IMR-90 (cell line): ENCODE measurements at regions not wholly inside any gene's neighbourhood (a gene's known extent, or its start where the extent isn't known, plus 50 kb on each side); places are given as distances from the start of the nearest gene placed in this dataset.

Experiments
- ATAC-seq: fragments of 200-7000 bp; cut with Tn5 transposase; 2 replicates; pipeline ENCODE4 v1.9.1; 2020; ENCODE audit warnings: low read depth, mild to moderate bottlenecking, moderate library complexity
- BruUV-seq: library from RNA; stranded (reverse); fragments of 400-500 nt; replicated peaks from 2 replicates; lab custom pipeline; 2021; lab: Mats Ljungman, UMichigan
- CTCF ChIA-PET: fragments of 300-600 bp; formaldehyde crosslinking; extraction: SDS; loops from one replicate; lab custom pipeline; 2021; ENCODE audit warnings: antibody characterized with exemption; lab: Yijun Ruan, JAX
- POLR2A ChIA-PET: fragments of 300-600 bp; sonication (Branson Sonifier 250); formaldehyde crosslinking; loops from one replicate; lab custom pipeline; 2022; ENCODE audit warnings: antibody characterized with exemption; ENCODE audit not compliant: unreplicated experiment; lab: Charles Lee
- DNase-seq: peaks from one replicate; pipeline ENCODE4 v3.0.0; 2013
- H2AFZ ChIP-seq: replicated peaks from 2 replicates; pipeline ENCODE3; 2013; ENCODE audit warnings: low read length, mild to moderate bottlenecking; ENCODE audit not compliant: poor library complexity
- H2AK5ac ChIP-seq: 2 replicates; pipeline ENCODE4 v1.6.1; 2013; ENCODE audit warnings: low read depth, low read length, inconsistent platforms
- H2AK9ac ChIP-seq: replicated peaks from 2 replicates; pipeline ENCODE3; 2013; ENCODE audit warnings: mild to moderate bottlenecking, low read depth, low read length, moderate library complexity; ENCODE audit not compliant: poor library complexity
- H2BK120ac ChIP-seq: 2 replicates; pipeline ENCODE4 v1.6.1; 2013; ENCODE audit warnings: low read depth, low read length, inconsistent platforms
- H2BK15ac ChIP-seq: 3 replicates; pipeline ENCODE4 v1.6.1; 2013; ENCODE audit warnings: low read depth, low read length, inconsistent platforms
- H2BK20ac ChIP-seq: 2 replicates; pipeline ENCODE4 v1.6.1; 2013; ENCODE audit warnings: low read depth, mild to moderate bottlenecking, inconsistent platforms, low read length, moderate library complexity
- H2BK5ac ChIP-seq: 2 replicates; pipeline ENCODE4 v1.6.1; 2013; ENCODE audit warnings: mild to moderate bottlenecking, low read depth, low read length, inconsistent platforms; ENCODE audit not compliant: poor library complexity, severe bottlenecking
- H3K14ac ChIP-seq: replicated peaks from 2 replicates; pipeline ENCODE4 v1.6.1; 2013; ENCODE audit warnings: low read depth, low read length, inconsistent platforms
- H3K18ac ChIP-seq: 2 replicates; pipeline ENCODE4 v1.6.1; 2013; ENCODE audit warnings: low read depth, low read length, control low read depth
- H3K23ac ChIP-seq: 2 replicates; pipeline ENCODE4 v1.6.1; 2013; ENCODE audit warnings: low read depth, low read length, inconsistent platforms
- H3K27ac ChIP-seq: 2 replicates; pipeline ENCODE4 v1.5.1; 2013; ENCODE audit warnings: mild to moderate bottlenecking, control low read depth, low read length; ENCODE audit not compliant: insufficient read depth
- H3K27me3 ChIP-seq: 2 replicates; pipeline ENCODE4 v1.6.1; 2013; ENCODE audit warnings: low read length; ENCODE audit not compliant: control insufficient read depth, insufficient read depth
- H3K36me3 ChIP-seq: 2 replicates; pipeline ENCODE4 v1.6.1; 2013; ENCODE audit warnings: low read length, mixed read lengths; ENCODE audit not compliant: control insufficient read depth, insufficient read depth
- H3K4ac ChIP-seq: 2 replicates; pipeline ENCODE4 v1.6.1; 2013; ENCODE audit warnings: low read depth, low read length, inconsistent platforms
- H3K4me1 ChIP-seq: 2 replicates; pipeline ENCODE4 v1.6.1; 2013; ENCODE audit warnings: low read length, mixed read lengths; ENCODE audit not compliant: control insufficient read depth, insufficient read depth
- H3K4me2 ChIP-seq: 2 replicates; pipeline ENCODE4 v1.6.1; 2013; ENCODE audit warnings: low read depth, mild to moderate bottlenecking, control low read depth, low read length, moderate library complexity
- H3K4me3 ChIP-seq: 2 replicates; pipeline ENCODE4 v1.5.1; 2013; ENCODE audit warnings: low read depth, mild to moderate bottlenecking, control low read depth, low read length, moderate library complexity; ENCODE audit not compliant: insufficient read depth
- H3K56ac ChIP-seq: 2 replicates; pipeline ENCODE4 v1.6.1; 2013; ENCODE audit warnings: low read length, inconsistent platforms; ENCODE audit not compliant: insufficient read depth; ENCODE audit errors: extremely low read depth
- H3K79me1 ChIP-seq, 2 experiments: 2 replicates each; pipeline ENCODE4 v1.6.1; 2013; ENCODE audit warnings: low read length in 2 of 2, inconsistent platforms in 1 of 2, low read depth in 1 of 2
- H3K9ac ChIP-seq: 2 replicates; pipeline ENCODE4 v1.6.1; 2013; ENCODE audit warnings: low read depth, low read length, control low read depth
- H3K9me1 ChIP-seq: 2 replicates; pipeline ENCODE4 v1.6.1; 2013; ENCODE audit warnings: low read length, inconsistent platforms; ENCODE audit not compliant: insufficient read depth
- H3K9me3 ChIP-seq: 2 replicates; pipeline ENCODE4 v1.6.1; 2013; ENCODE audit warnings: low read length; ENCODE audit not compliant: control insufficient read depth, insufficient read depth
- H4K20me1 ChIP-seq: 2 replicates; pipeline ENCODE4 v1.6.1; 2013; ENCODE audit warnings: low read length, inconsistent platforms; ENCODE audit not compliant: insufficient read depth
- H4K5ac ChIP-seq: 2 replicates; pipeline ENCODE4 v1.6.1; 2013; ENCODE audit warnings: mild to moderate bottlenecking, low read depth, low read length, control low read depth
- H4K8ac ChIP-seq, 2 experiments: 2 replicates each; pipeline ENCODE4 v1.6.1; 2013; ENCODE audit warnings: low read depth in 2 of 2, low read length in 2 of 2, control low read depth in 1 of 2, inconsistent platforms in 1 of 2
- H4K91ac ChIP-seq: 2 replicates; pipeline ENCODE4 v1.6.1; 2013; ENCODE audit warnings: low read depth, low read length, inconsistent platforms; ENCODE audit not compliant: insufficient read depth
- BHLHE40 ChIP-seq: fragments of 150-350 bp; IDR thresholded peaks from 2 replicates; pipeline ENCODE4 v1.6.1; 2016; ENCODE audit warnings: mild to moderate bottlenecking, low read depth, low read length
- CEBPB ChIP-seq: IDR thresholded peaks from 2 replicates; pipeline ENCODE4 v1.6.1; 2012; ENCODE audit warnings: low read depth, low read length, improper control_type of control experiment
- CHD1 ChIP-seq: IDR thresholded peaks from 2 replicates; pipeline ENCODE4 v1.6.1; 2012; ENCODE audit warnings: low read depth, low read length, improper control_type of control experiment
- FOS ChIP-seq: fragments of 150-350 bp; IDR thresholded peaks from 2 replicates; pipeline ENCODE4 v1.6.1; 2016; ENCODE audit warnings: low read depth, low read length
- MAFK ChIP-seq: IDR thresholded peaks from 2 replicates; pipeline ENCODE4 v1.6.1; 2012; ENCODE audit warnings: low read depth, low read length, improper control_type of control experiment
- MAZ ChIP-seq: IDR thresholded peaks from 2 replicates; pipeline ENCODE4 v1.6.1; 2012; ENCODE audit warnings: low read depth, mild to moderate bottlenecking, low read length, improper control_type of control experiment, moderate library complexity, borderline replicate concordance
- MXI1 ChIP-seq: IDR thresholded peaks from 2 replicates; pipeline ENCODE4 v1.6.1; 2012; ENCODE audit warnings: low read depth, mild to moderate bottlenecking, low read length, moderate library complexity, borderline replicate concordance
- POLR2A ChIP-seq: IDR thresholded peaks from 2 replicates; pipeline ENCODE4 v1.6.1; 2012; ENCODE audit warnings: mild to moderate bottlenecking, low read depth, low read length
- RAD21 ChIP-seq: IDR thresholded peaks from 2 replicates; pipeline ENCODE4 v1.6.1; 2012; ENCODE audit warnings: low read length, improper control_type of control experiment
- RCOR1 ChIP-seq: IDR thresholded peaks from 2 replicates; pipeline ENCODE4 v1.6.1; 2012; ENCODE audit warnings: mild to moderate bottlenecking, low read length, improper control_type of control experiment; ENCODE audit not compliant: insufficient replicate concordance
- RFX5 ChIP-seq: IDR thresholded peaks from 2 replicates; pipeline ENCODE4 v1.8.0; 2012; ENCODE audit warnings: low read depth, mild to moderate bottlenecking, low read length, moderate library complexity
- SMC3 ChIP-seq: fragments of 150-350 bp; IDR thresholded peaks from 2 replicates; pipeline ENCODE4 v1.6.1; 2016; ENCODE audit warnings: low read depth, mild to moderate bottlenecking, antibody characterized with exemption, low read length, moderate library complexity
- WGBS, 2 experiments: methylation state at CpG; one replicate each; pipeline versions ENCODE4 v1.1.5 to v1.1.7; 2013; ENCODE audit warnings: missing lambda C conversion rate in 2 of 2; ENCODE audit not compliant: insufficient read length in 1 of 2; ENCODE audit errors: extremely low coverage in 2 of 2; 5-methylcytosine and 5-hydroxymethylcytosine counted together
- dilution Hi-C: fragments of 300-500 bp; cut with HindIII; formaldehyde crosslinking; loops from one replicate; pipeline ENCODE4 v1.14.3; 2018; ENCODE audit warnings: low sequenced_read_pairs; ENCODE audit not compliant: unreplicated experiment
- in situ Hi-C: fragments of 300-500 bp; cut with MboI; formaldehyde crosslinking; loops from 3 replicates; pipeline ENCODE4 v1.14.3; 2019; ENCODE audit warnings: low sequenced_read_pairs, inconsistent platforms, mixed read lengths
- intact Hi-C: fragments of 100-400 bp; cut with micrococcal nuclease; formaldehyde crosslinking; loops from 2 replicates; pipeline ENCODE4 v1.10.0; 2022
- TF ChIP-seq, protein P1 (sequence below): conservative IDR thresholded peaks from 2 replicates; pipeline ENCODE4 v1.5.1; 2012; ENCODE audit warnings: mild to moderate bottlenecking, low read depth, low read length, improper control_type of control experiment

DNA sequence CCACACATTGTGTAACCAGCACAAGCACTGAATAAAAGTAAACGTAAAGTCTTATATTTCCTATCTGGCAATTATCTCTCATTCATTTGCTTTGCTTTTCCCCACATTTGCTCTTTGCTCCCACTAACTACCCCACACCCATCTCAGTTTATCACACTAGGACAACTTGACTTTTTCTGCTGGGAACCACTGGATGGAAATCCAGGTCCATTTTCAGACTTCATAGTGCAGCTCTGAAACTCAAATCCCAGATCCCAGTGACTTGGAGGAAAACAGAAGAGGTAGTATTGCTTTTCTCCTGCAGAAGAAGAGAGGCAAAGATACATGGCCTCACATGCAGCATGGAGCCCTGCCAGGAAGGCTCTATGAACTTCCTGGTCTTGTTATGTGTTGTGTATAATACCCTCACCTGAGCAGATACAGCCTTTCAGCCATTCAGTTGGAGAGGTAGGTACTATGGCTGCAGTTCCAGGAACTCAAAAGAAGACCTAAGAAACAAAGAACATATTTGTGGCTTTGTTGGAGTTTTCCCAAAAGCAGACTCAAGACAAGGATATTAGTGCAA, 90.0 kb upstream of the NIPBL start:
- in situ Hi-C loops (no loop called here), dilution Hi-C loops (no loop called here), intact Hi-C loops (no loop called here)
- TF ChIP-seq MXI1 (no peak), POLR2A (no peak), RFX5 (no peak), CHD1 (no peak), MAZ (no peak), SMC3 (no peak), RAD21 (no peak), RCOR1 (no peak), FOS (no peak), CEBPB (no peak), BHLHE40 (no peak), MAFK (no peak)
- TF ChIP-seq, protein P1, sequence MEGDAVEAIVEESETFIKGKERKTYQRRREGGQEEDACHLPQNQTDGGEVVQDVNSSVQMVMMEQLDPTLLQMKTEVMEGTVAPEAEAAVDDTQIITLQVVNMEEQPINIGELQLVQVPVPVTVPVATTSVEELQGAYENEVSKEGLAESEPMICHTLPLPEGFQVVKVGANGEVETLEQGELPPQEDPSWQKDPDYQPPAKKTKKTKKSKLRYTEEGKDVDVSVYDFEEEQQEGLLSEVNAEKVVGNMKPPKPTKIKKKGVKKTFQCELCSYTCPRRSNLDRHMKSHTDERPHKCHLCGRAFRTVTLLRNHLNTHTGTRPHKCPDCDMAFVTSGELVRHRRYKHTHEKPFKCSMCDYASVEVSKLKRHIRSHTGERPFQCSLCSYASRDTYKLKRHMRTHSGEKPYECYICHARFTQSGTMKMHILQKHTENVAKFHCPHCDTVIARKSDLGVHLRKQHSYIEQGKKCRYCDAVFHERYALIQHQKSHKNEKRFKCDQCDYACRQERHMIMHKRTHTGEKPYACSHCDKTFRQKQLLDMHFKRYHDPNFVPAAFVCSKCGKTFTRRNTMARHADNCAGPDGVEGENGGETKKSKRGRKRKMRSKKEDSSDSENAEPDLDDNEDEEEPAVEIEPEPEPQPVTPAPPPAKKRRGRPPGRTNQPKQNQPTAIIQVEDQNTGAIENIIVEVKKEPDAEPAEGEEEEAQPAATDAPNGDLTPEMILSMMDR: no peak
- Histone ChIP-seq H3K27ac (no peak overlapping the region), H2AK5ac (no peak overlapping the region), H4K20me1 (no peaks in the 10 kb centered on the region), H3K9me1 (no peaks in the 10 kb centered on the region), H3K14ac (no peak overlapping the region), H3K79me1 (no peaks in the 10 kb centered on the region), H2AFZ (no peak overlapping the region), H2BK120ac (no peak overlapping the region), H2BK15ac (no peak overlapping the region), H3K27me3 (peaks cover 4% of the 10 kb centered on the region), H3K9ac (no peak overlapping the region), H3K4me1 (no peaks in the 10 kb centered on the region), H3K23ac (no peak overlapping the region), H3K9me3 (no peaks in the 10 kb centered on the region), H3K4me2 (no peak overlapping the region), H3K4me3 (no peak overlapping the region), H2AK9ac (no peak overlapping the region), H3K4ac (no peak overlapping the region), H3K56ac (no peak overlapping the region), H4K5ac (no peak overlapping the region), H3K18ac (no peak overlapping the region), H2BK20ac (no peak overlapping the region), H4K8ac (no peak overlapping the region), H3K36me3 (no peaks in the 10 kb centered on the region), H4K91ac (no peak overlapping the region), H2BK5ac (no peak overlapping the region)
- ATAC-seq (no peak), DNase-seq (no peak)
- POLR2A ChIA-PET: no interaction called here
- WGBS, 2 experiments: 67% methylated on average over 1 of the region's 1 CpG; no CpG with 5 or more reads in 1 of the 2 experiments
- BruUV-seq: no TSS peak
- CTCF ChIA-PET: no interaction called here
